HUES6 (cell line): ENCODE measurements at regions not wholly inside any gene's neighbourhood (a gene's known extent, or its start where the extent isn't known, plus 50 kb on each side); places are given as distances from the start of the nearest gene placed in this dataset.

ENCODE experiments used
- H3K27ac ChIP-seq: 2 replicates; pipeline ENCODE4 v1.7.0; 2013; ENCODE audit warnings: low read depth, mild to moderate bottlenecking, low read length, inconsistent platforms
- H3K27me3 ChIP-seq: 2 replicates; pipeline ENCODE4 v1.6.1; 2013; ENCODE audit warnings: low read length; ENCODE audit not compliant: control insufficient read depth, insufficient read depth
- H3K36me3 ChIP-seq: 2 replicates; pipeline ENCODE4 v1.6.1; 2013; ENCODE audit warnings: low read length; ENCODE audit not compliant: control insufficient read depth, insufficient read depth
- H3K4me1 ChIP-seq: 2 replicates; pipeline ENCODE4 v1.6.1; 2013; ENCODE audit warnings: low read length; ENCODE audit not compliant: control insufficient read depth, insufficient read depth
- H3K4me3 ChIP-seq: 2 replicates; pipeline ENCODE4 v1.5.1; 2013; ENCODE audit warnings: low read depth, low read length
- H3K9ac ChIP-seq: one replicate; pipeline ENCODE4 v1.6.1; 2013; ENCODE audit warnings: mild to moderate bottlenecking, low read length
- H3K9me3 ChIP-seq: 2 replicates; pipeline ENCODE4 v1.6.1; 2013; ENCODE audit warnings: low read depth, low read length; ENCODE audit not compliant: control insufficient read depth, insufficient read depth

DNA sequence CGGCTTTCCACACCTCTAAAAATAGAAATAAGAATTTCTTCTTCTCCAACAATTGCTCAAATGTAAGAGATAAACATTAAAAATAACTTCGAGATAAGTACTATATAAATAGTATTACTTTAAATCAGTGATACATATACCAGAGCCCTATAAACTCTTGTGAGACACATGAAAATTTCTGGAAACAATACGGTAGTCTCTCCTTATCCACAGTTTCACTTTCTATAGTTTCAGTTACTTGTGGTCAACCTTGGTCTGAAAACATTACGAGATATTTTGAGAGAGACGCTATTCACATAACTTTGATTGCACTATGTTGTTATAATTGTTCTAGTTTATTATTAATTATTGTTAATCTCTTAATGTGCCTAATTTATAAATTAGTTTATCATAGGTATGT is 101.5 kb upstream of the CXXC4 start:
- no peak overlapping the region for H3K4me3 ChIP-seq
- no peak overlapping the region for H3K9ac ChIP-seq
- no peak overlapping the region for H3K27ac ChIP-seq
- H3K9me3 ChIP-seq, result no peaks in the 10 kb centered on the region
- no peaks in the 10 kb centered on the region for H3K36me3 ChIP-seq
- H3K4me1 ChIP-seq, result peaks cover 19% of the 10 kb centered on the region
- no peaks in the 10 kb centered on the region for H3K27me3 ChIP-seq

DNA sequence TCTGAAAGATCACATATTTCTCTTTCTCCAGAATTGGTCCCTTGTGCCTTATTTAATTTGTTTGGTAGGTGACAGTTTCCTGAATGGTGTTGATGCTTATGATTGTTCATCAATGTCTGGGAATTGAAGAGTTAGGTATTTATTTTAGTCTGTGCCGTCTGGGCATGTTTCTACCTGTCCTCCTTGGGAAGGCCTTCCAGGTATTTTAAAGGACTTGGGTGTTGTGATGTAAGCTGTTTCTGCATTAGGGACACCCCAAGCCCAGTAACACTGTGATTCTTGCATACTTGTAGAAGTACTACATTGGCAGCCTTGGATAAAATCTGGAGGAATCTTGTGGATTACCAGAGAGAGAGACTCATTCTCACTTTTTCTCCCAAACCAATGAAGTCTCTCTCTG is 120.8 kb upstream of the CXXC4 start:
- H3K4me3 ChIP-seq, result no peak overlapping the region

DNA sequence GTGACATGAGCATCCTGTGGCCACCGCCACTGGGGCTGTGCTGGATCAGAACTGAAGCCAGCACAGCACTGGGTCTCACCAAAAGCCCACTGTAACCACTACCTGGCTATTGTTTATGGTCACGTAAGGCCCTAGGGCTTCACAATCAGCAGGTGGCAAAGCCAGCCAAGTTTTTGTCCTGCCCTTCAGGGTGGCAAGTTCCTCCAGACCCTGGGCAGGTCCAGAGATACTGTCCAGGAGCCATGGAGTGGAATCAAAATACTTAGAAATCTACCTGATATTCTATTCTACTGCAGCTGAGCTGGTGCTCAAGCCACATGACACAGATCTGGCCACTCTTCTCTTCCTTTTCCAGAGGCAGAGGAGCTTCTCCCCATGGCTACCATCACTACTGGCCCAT is 121.2 kb upstream of the CXXC4 start:
- Histone ChIP-seq H3K27ac (no peak overlapping the region), H3K4me1 (peaks cover 11% of the 10 kb centered on the region; the same call in 1 of the 2 replicates), H3K9me3 (peaks cover under 1% of the 10 kb centered on the region; the same call in 1 of the 2 replicates), H3K36me3 (no peaks in the 10 kb centered on the region), H3K4me3 (no peak overlapping the region), H3K27me3 (no peaks in the 10 kb centered on the region), H3K9ac (no peak overlapping the region)

More for the DNA sequence above, 120.8 kb upstream of the CXXC4 start:
- H3K36me3 ChIP-seq, result no peaks in the 10 kb centered on the region
- no peaks in the 10 kb centered on the region for H3K9me3 ChIP-seq
- H3K9ac ChIP-seq, result no peak overlapping the region
- peaks cover 11% of the 10 kb centered on the region; the same call in 1 of the 2 replicates for H3K4me1 ChIP-seq
- no peaks in the 10 kb centered on the region for H3K27me3 ChIP-seq
- H3K27ac ChIP-seq, result no peak overlapping the region

DNA sequence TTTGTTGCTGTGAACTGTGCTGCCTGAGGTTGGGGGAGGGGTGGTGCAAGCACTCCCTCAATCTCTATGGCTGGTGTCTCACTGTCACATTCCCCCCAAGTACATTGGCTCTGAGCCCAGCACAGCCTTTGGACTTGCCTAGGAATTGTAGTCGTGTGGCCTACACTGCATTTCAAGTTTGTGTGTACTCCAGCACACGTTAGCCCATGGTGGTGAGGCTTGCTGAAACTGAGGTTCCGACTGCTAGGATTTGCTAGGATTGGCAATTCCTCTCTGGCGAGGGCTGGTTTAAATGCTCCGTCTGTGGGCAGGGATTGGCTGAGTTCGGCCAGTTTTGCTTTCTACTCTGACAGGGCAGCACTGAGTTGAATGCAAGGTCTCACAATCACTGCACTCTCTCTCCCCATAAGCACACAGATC is 121.7 kb upstream of the CXXC4 start:
- Histone ChIP-seq H3K9me3 (peaks cover 5% of the 10 kb centered on the region; the same call in 1 of the 2 replicates), H3K27me3 (no peaks in the 10 kb centered on the region), H3K4me1 (peaks cover 13% of the 10 kb centered on the region; the same call in 1 of the 2 replicates)

DNA sequence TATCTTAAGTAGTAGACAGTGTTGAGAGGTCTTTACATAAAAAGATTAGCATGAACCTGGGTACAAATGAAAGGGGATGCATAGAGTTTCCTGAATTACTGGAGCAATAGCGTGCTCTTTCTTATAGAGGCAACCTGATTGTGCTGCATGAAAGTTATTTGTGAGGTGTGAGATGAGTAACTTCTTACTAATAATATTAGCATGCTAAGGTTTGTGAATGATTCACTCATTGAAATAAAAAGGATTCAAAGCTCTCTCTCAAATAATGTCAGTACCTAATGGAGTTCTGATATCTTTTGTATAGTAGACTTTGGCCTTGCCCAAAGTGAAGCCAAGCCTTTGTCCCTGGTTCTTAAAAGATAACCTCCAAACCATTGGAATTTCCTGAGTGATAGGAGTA is 131.0 kb upstream of the CXXC4 start:
- H3K9ac ChIP-seq, result no peak overlapping the region
- H3K4me1 ChIP-seq, result 0 out of 2 replicates have a peak, but pooled peaks cover 2% of the 10 kb centered on the region
- no peak overlapping the region for H3K27ac ChIP-seq
- no peaks in the 10 kb centered on the region for H3K36me3 ChIP-seq
- peaks cover 5% of the 10 kb centered on the region for H3K9me3 ChIP-seq
- H3K4me3 ChIP-seq, result no peak overlapping the region
- H3K27me3 ChIP-seq, result no peaks in the 10 kb centered on the region

More for the DNA sequence above, 121.7 kb upstream of the CXXC4 start:
- H3K36me3 ChIP-seq, result no peaks in the 10 kb centered on the region
- no peak overlapping the region for H3K4me3 ChIP-seq
- no peak overlapping the region for H3K27ac ChIP-seq
- no peak overlapping the region for H3K9ac ChIP-seq

DNA sequence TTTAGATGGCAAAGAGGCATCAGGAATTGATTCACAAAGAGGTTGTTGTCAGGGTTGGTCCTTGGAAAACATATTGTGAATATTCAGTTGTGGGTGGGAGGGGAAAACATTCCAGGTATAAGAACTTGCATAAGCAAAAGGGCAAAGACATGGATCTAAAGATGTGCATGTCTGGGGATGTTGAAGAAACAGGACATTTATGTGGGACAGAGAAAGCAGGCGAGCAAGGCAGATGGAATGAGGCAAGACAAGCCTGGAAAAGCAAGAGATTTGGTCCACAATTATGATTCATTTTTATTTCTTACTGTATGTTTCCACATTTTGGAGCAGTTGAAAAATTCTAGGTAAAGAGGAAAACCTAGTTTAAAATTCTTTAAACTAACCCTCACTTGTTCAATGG is 134.9 kb upstream of the CXXC4 start:
- Histone ChIP-seq H3K9me3 (no peaks in the 10 kb centered on the region; the same call in 1 of the 2 replicates), H3K4me3 (no peak overlapping the region), H3K27ac (no peak overlapping the region), H3K36me3 (no peaks in the 10 kb centered on the region), H3K4me1 (no peaks in the 10 kb centered on the region), H3K27me3 (no peaks in the 10 kb centered on the region), H3K9ac (no peak overlapping the region)

DNA sequence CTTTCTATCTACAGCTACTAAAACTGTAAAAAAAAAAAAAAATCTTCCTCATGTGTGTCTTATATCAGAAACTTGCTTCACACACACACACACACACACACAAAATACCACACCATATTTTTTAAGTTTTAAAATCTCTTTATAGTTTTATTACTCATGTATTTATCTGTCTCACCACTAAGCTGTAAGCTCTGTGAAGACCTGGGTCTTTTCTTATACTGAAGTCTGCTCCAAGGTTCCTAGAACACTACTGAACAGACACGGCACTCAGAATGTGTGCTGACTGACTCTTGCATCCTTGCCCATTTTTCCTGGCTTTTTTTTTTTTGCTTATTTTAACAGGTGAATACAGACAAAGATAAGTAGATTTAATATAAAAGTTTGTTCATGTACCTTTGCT is 135.6 kb upstream of the CXXC4 start:
- no peak overlapping the region for H3K4me3 ChIP-seq
- no peak overlapping the region for H3K27ac ChIP-seq
- H3K36me3 ChIP-seq, result no peaks in the 10 kb centered on the region
- no peak overlapping the region for H3K9ac ChIP-seq
- H3K9me3 ChIP-seq, result no peaks in the 10 kb centered on the region; the same call in 1 of the 2 replicates
- no peaks in the 10 kb centered on the region for H3K4me1 ChIP-seq
- H3K27me3 ChIP-seq, result no peaks in the 10 kb centered on the region

DNA sequence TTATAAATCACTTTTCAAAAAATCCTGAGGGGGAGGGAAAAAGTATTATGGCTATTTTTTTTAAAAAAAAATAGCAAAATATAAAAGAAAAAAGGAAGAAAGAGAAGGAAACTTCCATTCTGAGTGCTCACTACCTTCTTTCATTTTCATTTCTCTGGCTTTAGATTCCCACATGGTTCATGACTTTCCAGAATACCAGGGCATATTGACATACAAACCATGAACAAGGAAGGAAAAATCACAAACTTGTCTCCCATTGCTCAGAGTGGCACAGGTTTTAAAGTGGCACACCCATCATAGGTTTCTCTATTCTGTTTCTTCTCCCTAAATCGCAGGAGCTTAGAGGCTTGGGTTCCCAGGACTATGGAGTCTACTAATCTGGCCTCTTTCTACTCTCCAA is 136.3 kb upstream of the CXXC4 start:
- H3K9me3 ChIP-seq, result no peaks in the 10 kb centered on the region; the same call in 1 of the 2 replicates
- H3K4me1 ChIP-seq, result no peaks in the 10 kb centered on the region
- no peak overlapping the region for H3K4me3 ChIP-seq
- no peaks in the 10 kb centered on the region for H3K27me3 ChIP-seq
- H3K36me3 ChIP-seq, result no peaks in the 10 kb centered on the region
- H3K27ac ChIP-seq, result no peak overlapping the region
- H3K9ac ChIP-seq, result no peak overlapping the region

DNA sequence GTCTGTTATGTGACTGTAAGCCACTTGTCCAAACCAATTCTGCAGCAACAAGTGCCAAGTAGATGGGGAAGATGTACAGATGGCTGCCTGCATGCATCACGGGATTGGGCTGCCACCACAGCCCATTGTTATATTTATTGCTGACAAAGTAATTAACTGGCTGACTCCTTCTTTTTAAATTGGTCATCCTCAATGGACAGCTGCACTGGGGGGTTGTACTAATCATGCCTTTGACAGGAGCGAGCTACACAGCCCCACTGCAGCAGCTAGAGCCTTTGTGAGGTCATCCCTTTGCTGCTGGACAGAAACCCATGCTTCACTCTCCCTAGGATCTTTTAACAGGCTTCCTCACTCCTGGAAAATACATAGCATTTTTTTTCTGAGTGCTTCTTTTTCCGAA is 146.7 kb upstream of the CXXC4 start:
- no peaks in the 10 kb centered on the region for H3K4me1 ChIP-seq
- H3K9me3 ChIP-seq, result no peaks in the 10 kb centered on the region

DNA sequence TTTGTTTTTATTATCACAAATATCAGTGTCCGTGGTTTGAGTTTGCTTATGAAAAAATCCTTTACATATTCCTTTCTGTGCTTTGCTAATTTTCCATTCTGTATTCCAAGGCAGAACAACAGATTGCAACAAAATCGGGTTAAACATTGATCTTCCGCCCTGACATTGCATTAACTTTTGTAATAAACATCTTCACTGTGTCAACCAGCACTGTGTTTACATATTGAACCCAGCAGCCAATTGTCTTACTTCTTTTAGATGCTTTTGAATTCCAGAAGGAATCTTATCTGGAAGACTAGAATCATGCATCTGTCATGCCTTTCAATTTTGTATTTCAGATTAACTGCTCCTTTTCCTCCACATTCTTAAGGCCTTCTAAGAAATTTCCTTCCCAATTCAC is 147.8 kb upstream of the CXXC4 start:
- H3K9me3 ChIP-seq, result no peaks in the 10 kb centered on the region
- H3K36me3 ChIP-seq, result no peaks in the 10 kb centered on the region
- no peaks in the 10 kb centered on the region for H3K4me1 ChIP-seq
- H3K4me3 ChIP-seq, result no peak overlapping the region
- H3K27ac ChIP-seq, result no peak overlapping the region
- no peaks in the 10 kb centered on the region for H3K27me3 ChIP-seq
- H3K9ac ChIP-seq, result no peak overlapping the region

More for the DNA sequence above, 146.7 kb upstream of the CXXC4 start:
- no peak overlapping the region for H3K27ac ChIP-seq
- H3K36me3 ChIP-seq, result no peaks in the 10 kb centered on the region
- H3K9ac ChIP-seq, result no peak overlapping the region
- H3K4me3 ChIP-seq, result no peak overlapping the region
- H3K27me3 ChIP-seq, result no peaks in the 10 kb centered on the region

DNA sequence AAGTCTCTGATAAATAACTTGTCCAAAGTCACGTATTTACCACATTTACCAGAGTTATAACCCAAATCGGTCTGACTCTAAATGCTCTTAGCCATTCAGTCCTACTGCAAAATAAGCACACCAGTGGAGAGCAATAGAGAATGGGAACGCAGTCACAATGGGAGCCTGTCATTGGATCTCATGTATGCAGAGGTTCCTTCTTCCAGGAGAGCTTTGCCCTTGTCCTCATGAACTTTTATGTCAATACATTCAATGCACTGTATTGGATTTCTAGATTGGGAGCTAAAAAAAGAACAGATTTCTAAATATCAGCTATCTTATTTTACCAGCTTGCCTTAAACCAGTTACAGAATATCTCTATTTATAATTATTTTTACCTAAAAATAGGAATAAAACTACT is 149.1 kb upstream of the CXXC4 start:
- no peak overlapping the region for H3K9ac ChIP-seq
- no peaks in the 10 kb centered on the region for H3K27me3 ChIP-seq
- H3K4me1 ChIP-seq, result no peaks in the 10 kb centered on the region
- no peak overlapping the region for H3K4me3 ChIP-seq
- H3K27ac ChIP-seq, result no peak overlapping the region
- H3K9me3 ChIP-seq, result no peaks in the 10 kb centered on the region
- no peaks in the 10 kb centered on the region for H3K36me3 ChIP-seq

DNA sequence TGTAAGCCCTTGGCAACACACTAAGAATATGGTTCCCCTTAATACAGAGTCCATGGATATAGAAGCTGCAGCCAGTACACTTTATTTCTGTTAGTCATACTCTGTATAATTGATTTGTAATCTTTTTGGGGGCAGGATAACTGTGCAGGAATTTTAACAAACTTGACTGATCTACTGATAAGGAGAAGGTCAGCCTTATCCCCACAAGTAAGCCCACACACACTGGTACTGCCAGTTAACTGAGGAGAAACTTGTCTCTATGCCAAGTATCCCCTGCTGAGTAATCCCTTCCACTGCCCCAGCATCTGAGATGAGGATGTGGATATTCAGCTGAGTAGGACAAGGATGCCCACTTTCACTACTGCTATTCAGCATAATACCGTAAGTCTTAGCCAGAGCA is 154.9 kb upstream of the CXXC4 start:
- Histone ChIP-seq H3K27me3 (no peaks in the 10 kb centered on the region), H3K4me3 (no peak overlapping the region), H3K4me1 (no peaks in the 10 kb centered on the region), H3K27ac (no peak overlapping the region), H3K9me3 (peaks cover 8% of the 10 kb centered on the region; the same call in 1 of the 2 replicates), H3K9ac (no peak overlapping the region), H3K36me3 (no peaks in the 10 kb centered on the region)
